ENCODE measurements at regions not wholly inside any gene's neighbourhood (a gene's known extent, or its start where the extent isn't known, plus 50 kb on each side); places are given as distances from the start of the nearest gene placed in this dataset.

DNA sequence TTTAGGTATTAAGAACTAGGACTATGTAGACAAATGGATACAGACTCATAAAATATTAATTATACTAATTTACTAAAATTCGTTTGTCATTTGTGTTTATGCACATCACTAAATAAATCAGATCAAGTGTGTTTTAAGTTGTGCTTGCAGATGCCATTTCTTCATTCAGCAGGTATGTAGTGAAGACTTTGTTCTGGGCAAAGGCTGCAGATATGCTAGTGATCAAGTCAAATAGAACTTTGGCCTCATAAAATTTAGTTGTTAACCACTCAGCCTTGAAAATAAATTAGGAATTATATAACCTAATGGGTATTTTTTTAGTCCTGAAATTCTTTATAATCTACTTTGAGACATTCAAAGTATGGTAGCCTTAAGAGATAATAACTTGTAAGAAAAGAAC, 80.4 kb upstream of the TRPC4 start:
- H3K4me3 ChIP-seq (ENCODE audit: low read depth, low read length): no peak overlapping the region
- no peaks in the 10 kb centered on the region for H3K27me3 ChIP-seq (ENCODE audit: control insufficient read depth, insufficient read depth, low read length)
- TF ChIP-seq, protein P1, sequence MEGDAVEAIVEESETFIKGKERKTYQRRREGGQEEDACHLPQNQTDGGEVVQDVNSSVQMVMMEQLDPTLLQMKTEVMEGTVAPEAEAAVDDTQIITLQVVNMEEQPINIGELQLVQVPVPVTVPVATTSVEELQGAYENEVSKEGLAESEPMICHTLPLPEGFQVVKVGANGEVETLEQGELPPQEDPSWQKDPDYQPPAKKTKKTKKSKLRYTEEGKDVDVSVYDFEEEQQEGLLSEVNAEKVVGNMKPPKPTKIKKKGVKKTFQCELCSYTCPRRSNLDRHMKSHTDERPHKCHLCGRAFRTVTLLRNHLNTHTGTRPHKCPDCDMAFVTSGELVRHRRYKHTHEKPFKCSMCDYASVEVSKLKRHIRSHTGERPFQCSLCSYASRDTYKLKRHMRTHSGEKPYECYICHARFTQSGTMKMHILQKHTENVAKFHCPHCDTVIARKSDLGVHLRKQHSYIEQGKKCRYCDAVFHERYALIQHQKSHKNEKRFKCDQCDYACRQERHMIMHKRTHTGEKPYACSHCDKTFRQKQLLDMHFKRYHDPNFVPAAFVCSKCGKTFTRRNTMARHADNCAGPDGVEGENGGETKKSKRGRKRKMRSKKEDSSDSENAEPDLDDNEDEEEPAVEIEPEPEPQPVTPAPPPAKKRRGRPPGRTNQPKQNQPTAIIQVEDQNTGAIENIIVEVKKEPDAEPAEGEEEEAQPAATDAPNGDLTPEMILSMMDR (IDR thresholded peaks at IDR 0.05; ENCODE audit: insufficient read depth, low read depth, low read length): no peak
- POLR2A ChIA-PET: no interaction called here
- CTCF ChIA-PET: no interaction called here
- H3K36me3 ChIP-seq (ENCODE audit: control insufficient read depth, insufficient read depth, low read length): no peaks in the 10 kb centered on the region
- no peak for DNase-seq (ENCODE audit: low read depth)

DNA sequence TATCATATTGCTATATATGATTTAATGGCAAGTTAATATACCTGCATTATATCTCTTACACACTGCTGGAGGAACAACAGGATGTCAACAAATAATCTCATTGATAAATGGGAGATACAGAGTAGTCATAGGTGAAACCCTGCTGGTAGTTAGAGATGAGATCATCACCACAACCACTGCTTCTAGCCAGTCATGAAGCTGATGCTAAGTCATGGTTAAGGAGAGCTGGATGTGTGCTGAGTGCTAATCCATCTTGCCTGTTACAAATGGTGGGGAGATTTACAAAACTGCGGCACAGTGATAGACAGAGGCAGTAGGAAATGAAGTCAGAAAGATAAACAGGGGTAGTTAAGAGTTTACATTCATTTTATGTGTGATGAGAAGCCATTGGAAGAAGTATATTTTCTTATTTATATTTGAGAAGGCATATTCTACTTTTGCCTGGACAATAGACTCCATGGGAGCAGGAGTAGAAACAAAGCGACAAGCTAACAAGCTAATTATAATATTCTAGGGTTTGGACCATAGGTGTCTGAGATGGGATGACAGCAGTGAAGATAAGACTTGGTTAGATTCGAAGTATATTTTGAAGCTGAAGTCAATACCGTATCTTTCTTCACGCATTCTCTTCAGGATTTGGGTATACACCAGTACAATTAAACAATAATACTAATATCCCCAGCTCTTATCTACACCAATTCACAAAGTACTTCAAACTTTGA, 78.0 kb upstream of the TRPC4 start:
- TF ChIP-seq, protein P1 (IDR thresholded peaks at IDR 0.05; ENCODE audit: insufficient read depth, low read depth, low read length): no peak
- CTCF ChIA-PET: no interaction called here

DNA sequence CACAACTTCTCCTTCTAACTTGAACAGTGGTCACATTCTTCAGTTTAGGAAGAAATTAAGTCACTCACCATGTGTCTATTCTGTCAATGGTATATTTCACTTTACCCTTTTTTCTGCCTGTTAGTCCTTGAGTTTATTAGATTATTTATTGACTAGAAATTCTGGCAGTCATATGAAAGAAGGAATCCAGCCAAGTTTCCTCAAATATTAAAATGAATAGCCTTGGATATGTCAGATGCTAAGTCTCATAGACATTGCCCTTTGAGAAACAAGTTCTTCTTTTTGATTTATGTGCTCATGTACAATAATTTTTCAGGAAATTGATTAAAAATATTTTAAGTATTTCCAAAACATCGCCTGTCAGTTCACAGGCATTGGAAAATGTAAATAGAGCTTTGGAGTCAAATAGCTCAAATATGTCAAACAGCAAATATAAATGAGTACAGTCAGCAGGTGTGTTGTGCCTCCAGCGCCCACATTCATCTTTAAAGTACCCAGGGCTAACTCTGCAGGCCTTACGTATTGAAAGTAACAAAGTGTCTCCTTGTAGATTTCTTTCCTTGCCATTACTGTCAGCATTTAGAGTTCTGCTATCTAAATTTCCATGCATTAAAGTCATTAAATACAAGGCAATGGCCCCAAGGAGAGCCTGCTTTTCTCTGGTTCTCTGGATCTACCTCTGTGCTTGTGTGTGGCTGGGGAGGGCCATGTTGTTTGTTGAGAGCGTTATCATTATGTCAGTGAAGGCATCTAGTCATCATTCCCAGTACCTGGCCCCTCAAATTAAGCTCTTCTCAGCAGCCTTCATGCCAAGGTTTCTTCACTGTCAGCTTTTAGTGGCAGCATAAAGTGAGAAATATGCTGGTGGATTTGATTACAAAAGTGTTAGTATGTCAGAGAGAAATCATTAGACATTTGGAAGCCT, 76.3 kb upstream of the TRPC4 start:
- Histone ChIP-seq H3K27me3 (ENCODE audit: control insufficient read depth, insufficient read depth, low read length) (no peaks in the 10 kb centered on the region), H3K36me3 (ENCODE audit: control insufficient read depth, insufficient read depth, low read length) (no peaks in the 10 kb centered on the region), H3K4me3 (ENCODE audit: low read depth, low read length) (no peak overlapping the region)
- ChIA-PET CTCF (interaction anchor here (1.1 to 1.2 kb wide), 3 partner anchors 13 to 306 kb away, joined by 3 to 4 read pairs (median 4); no protein-coding TSS in a partner anchor), POLR2A (no interaction called here)
- TF ChIP-seq, protein P1 (IDR thresholded peaks at IDR 0.05; ENCODE audit: insufficient read depth, low read depth, low read length): no peak
- DNase-seq (ENCODE audit: low read depth): no peak

More for the DNA sequence above, 78.0 kb upstream of the TRPC4 start:
- no peaks in the 10 kb centered on the region for H3K27me3 ChIP-seq (ENCODE audit: control insufficient read depth, insufficient read depth, low read length)
- POLR2A ChIA-PET: no interaction called here
- H3K4me3 ChIP-seq (ENCODE audit: low read depth, low read length): no peak overlapping the region
- DNase-seq (ENCODE audit: low read depth): no peak
- H3K36me3 ChIP-seq (ENCODE audit: control insufficient read depth, insufficient read depth, low read length): no peaks in the 10 kb centered on the region

DNA sequence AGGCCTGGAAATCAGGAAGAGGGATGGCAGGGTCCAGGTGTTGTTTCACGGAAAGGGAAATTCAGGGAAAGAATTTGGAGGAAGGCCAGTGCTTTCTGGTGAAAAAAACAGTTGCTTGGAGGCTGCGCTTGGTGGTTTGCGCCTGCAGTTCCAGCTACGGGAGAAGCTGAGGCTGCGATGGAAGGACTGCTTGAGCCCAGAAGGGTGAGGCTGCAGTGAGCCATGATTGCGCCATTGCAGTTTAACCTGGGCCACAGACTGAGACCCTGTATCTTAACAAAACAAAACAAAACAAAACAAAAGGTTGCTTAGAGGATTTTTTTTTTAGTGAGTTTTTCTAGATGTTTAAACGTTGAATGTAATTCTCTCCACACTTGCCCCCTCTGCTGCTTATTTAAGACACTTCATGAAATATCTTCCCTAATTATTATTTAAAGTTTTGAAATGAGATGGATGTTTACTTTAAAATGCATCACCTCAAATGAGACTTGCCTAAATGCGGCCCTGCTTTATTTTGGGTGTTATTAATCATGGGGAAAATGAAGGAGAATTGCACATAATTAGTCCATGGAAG, 75.4 kb upstream of the TRPC4 start:
- Histone ChIP-seq H3K36me3 (ENCODE audit: control insufficient read depth, insufficient read depth, low read length) (no peaks in the 10 kb centered on the region), H3K27me3 (ENCODE audit: control insufficient read depth, insufficient read depth, low read length) (no peaks in the 10 kb centered on the region), H3K4me3 (ENCODE audit: low read depth, low read length) (no peak overlapping the region)
- POLR2A ChIA-PET: no interaction called here
- CTCF ChIA-PET: interaction anchor here (0.7 to 1.5 kb wide), 4 partner anchors 14 to 752 kb away, joined by 3 to 4 read pairs (median 4); no protein-coding TSS in a partner anchor
- TF ChIP-seq, protein P1 (IDR thresholded peaks at IDR 0.05; ENCODE audit: insufficient read depth, low read depth, low read length): no peak
- DNase-seq (ENCODE audit: low read depth): no peak

Data from BJ (cell line).